ENCODE measurements at regions not wholly inside any gene's neighbourhood (a gene's known extent, or its start where the extent isn't known, plus 50 kb on each side); places are given as distances from the start of the nearest gene placed in this dataset.
"Not testable (repeated sequence)": the region's sequence is repeated elsewhere in the genome, so short reads cannot be mapped to it uniquely, and the experiment has no call there.

DNA sequence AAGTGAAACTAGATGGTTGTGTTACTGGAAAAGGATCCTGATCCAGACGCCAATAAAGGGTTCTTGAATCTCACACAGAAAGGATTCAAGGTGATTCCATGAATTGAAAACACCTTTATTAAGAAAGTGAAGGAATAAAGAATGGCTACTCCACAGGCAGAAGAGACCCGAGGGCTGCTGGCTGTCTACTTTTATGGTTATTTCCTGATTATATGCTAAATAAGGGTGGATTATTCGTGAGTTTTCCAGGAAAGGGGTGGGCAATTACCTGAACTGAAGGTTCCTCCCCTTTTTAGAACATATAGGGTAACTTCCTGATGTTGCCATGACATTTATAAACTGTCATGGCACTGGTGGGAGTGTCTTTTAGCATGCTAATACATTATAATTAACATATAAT, 50.9 kb upstream of the WARS2 start:
- DNase-seq: no peak

GRCh38 chr1:119204197-119204960, 63.9 kb upstream of the WARS2 start:
- DNase-seq: no peak

DNA sequence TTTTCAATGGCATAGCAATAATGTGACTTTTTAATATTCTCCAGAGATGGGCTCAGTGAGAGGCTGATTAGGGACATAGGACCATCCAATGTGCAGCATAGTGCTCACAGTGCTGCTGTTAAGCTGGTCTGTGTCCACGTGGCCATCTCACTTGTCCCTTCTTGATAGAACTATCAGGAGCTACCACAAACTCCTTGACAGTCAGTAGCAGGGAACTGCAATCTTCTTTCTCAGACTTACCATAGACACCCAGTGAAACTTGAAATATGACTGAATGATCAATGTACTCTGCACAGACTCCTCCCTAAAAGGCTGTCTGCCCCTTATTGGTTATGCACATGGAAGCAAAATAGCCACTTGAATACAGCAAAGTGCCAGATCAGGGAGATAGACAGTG, 64.5 kb upstream of the WARS2 start:
- no peak for DNase-seq

GRCh38 chr1:119209061-119209460, 68.6 kb upstream of the WARS2 start:
- DNase-seq: no peak

- DNase-seq: no peak
Measured at GRCh38 chr1:119209596-119210295, 69.3 kb upstream of the WARS2 start.

GRCh38 chr1:119210296-119210649, 69.8 kb upstream of the WARS2 start:
- no peak for DNase-seq

GRCh38 chr1:119213213-119213612, 72.8 kb upstream of the WARS2 start:
- not testable (repeated sequence) for DNase-seq

DNA sequence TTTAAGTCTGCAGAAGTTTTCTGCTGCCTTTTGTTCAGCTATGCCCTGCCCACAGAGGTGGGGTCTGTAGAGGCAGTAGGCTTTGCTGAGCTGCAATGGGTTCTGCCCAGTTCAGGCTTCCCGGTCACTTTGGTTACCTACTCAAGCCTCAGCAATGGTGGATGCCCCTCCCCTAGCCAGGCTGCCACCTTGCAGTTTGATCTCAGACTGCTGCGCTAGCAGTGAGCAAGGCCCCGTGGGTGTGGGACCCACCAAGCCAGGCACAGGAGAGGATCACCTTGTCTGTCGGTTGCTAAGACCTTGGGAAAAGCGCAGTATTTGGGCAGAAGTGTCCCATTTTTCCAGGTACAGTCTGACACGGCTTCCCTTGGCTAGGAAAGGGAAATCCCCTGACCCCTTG, 74.5 kb upstream of the WARS2 start:
- not testable (repeated sequence) for DNase-seq

DNA sequence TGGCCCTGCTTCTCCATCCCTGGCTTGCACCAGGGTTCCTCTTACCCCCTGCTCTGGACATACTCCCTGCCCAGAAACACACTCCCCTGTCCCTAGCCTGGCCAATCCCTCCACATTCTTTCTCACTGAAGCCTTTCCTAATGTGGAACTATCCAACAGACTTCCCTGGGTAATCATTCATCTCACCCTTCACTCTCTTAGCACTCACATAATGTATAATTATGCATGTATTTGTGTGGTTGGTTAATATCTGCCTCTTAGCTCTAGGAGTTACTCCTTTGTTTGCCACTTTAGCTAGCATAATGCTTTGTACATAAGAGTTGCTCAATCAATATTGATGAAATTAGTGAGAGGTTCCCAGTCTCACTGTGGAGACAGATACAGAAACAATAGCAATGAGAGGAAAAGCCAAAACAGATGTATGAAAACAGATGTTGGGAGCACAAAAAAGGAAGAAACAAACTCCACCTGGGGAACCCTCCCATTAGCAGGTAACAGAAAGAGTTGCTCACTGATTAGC, 76.9 kb upstream of the WARS2 start:
- no peak for DNase-seq

- DNase-seq: no peak
Measured at GRCh38 chr1:119219711-119220110, 79.3 kb upstream of the WARS2 start.

DNA sequence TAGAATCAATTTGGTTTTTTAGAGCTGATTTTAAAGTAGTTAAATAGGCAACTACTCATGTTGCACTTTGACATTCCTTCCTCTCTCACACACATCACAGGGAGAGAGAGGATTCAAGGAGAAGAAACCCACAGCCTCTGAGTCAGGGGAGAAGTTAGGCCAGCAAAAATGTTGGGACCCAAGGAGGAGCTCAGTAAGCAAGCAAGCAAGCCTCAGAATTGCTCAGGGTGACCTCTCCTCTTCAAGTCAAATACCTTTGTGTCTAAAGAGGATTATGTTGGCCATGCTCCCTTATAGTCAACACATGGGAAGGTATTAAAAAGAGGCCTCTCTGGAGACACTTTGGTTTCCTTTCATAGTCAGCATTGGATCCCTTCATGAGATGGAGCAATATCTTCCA, 80.5 kb upstream of the WARS2 start:
- no peak for DNase-seq

GRCh38 chr1:119222271-119222670, 81.8 kb upstream of the WARS2 start:
- DNase-seq: no peak

DNA sequence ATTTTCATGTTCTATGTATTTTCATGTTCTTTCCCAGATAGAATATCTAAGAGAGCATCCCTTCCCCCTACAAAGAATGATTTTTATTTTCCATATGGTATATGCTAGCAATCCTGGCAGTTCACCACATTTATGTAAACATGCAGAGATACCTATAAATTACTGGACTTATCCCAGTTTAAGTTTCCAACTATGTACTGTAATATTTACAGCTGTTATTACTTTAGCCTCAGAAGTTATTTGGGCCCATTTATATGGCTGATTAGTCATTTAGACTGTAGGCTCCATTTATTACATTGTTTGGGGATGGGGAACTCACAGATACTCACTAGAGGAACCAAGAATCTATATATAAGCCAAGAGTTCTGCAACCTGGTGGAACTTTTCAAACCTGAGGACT, 84.8 kb upstream of the WARS2 start:
- DNase-seq: no peak

GRCh38 chr1:119225831-119226230, 85.4 kb upstream of the WARS2 start:
- DNase-seq: no peak

DNA sequence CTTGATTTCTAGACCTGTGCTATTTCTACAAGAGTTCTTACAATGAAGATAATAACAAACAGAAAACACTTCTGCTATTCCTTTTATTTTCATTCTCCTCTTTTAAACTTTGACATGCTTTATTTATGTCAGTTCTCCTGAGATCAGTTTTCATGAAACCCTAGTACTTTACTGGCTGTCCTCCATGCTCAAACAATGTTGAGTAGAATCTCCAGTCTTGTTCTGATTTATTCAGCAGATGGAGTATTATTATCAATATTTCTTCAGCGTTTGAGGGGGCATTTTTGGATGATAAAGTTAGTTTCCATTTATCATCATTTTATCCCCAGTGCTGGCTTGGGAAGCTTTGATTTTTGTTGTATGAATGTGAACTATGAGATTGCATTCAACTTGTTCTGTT, 85.9 kb upstream of the WARS2 start:
- no peak for DNase-seq

GRCh38 chr1:119226913-119227312, 86.5 kb upstream of the WARS2 start:
- no peak for DNase-seq

DNA sequence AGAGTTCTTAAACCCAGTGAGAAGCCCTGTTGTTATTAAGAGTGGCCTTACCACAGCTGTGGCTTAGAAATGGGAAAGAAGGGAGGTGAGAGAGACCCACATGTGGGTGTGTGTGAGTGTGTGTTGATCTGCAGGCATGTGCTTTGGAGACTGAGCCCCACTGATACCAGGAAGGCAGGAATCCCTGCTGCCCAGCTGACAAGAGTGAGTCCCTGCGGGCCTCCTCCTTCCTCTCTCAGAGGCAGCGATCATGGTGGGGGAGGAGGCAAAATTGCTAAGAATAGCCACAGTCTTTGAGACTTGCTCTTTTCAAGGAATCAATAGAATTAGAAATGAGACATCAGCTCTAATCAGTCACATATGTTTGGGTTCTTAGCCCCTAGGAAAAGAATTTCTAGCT, 87.0 kb upstream of the WARS2 start:
- no peak for DNase-seq

DNA sequence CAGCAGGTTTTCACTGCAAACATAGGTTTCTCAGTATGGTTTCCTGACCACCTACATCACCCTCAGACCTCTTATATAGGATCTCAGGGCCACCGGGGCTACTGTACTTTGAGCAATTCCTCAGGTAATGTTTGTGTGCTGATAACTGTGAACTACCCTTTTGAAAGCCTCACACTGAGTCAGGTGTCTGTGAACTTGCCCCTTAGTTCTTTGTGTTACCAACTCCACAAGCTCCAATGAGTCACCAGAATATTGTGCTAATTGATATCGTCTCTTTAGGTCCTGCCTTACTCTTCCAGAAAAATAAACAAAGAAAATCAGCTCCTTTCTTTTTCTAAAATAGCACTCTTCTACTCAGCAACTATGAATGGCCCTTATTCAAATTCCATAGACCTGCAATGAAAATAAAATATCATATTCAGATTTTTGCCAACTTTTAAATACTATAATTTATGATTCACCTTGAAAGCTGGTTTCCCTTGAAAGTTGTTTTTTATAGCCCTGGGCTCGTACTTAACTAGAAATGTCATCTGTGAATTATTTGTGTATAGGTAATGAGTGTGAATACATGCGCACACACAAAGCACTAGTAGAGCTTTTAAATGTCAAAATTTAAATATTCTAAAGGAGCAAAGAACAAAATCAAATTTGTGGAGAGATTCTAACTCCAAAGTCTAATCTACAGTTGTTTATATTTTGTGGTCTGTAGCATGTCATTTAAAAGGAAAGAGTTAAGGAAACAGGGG, 88.1 kb upstream of the WARS2 start:
- DNase-seq: no peak

- DNase-seq: no peak
Measured at GRCh38 chr1:119235120-119235519, 94.7 kb upstream of the WARS2 start.

- DNase-seq: no peak
Measured at GRCh38 chr1:119245881-119246280, 105.4 kb upstream of the WARS2 start.

GRCh38 chr1:119249283-119249682, 108.8 kb upstream of the WARS2 start:
- no peak for DNase-seq

GRCh38 chr1:119250299-119250698, 109.8 kb upstream of the WARS2 start:
- DNase-seq: no peak

GRCh38 chr1:119251751-119252150, 111.3 kb upstream of the WARS2 start:
- no peak for DNase-seq

- DNase-seq: no peak
Measured at GRCh38 chr1:119253366-119253765, 112.9 kb upstream of the WARS2 start.

All from kidney glomerular epithelial cell (primary cell).